NT2/D1 (cell line): ENCODE measurements at regions not wholly inside any gene's neighbourhood (a gene's known extent, or its start where the extent isn't known, plus 50 kb on each side); places are given as distances from the start of the nearest gene placed in this dataset.

Experiments used
- SUZ12 ChIP-seq: IDR thresholded peaks from 2 replicates; pipeline ENCODE4 v1.6.1; 2011; ENCODE audit not compliant: insufficient read length, insufficient read depth; ENCODE audit errors: extremely low read depth
- YY1 ChIP-seq: IDR thresholded peaks from 2 replicates; pipeline ENCODE4 v1.6.1; 2011; ENCODE audit not compliant: insufficient read length, insufficient read depth
- ZNF274 ChIP-seq: IDR thresholded peaks from 2 replicates; pipeline ENCODE4 v1.6.1; 2011; ENCODE audit warnings: mild to moderate bottlenecking, low read depth, low read length

GRCh38 chr15:47460795-47461573, 256.3 kb upstream of the SEMA6D start:
- TF ChIP-seq YY1, result no peak
- TF ChIP-seq SUZ12, result no peak
- TF ChIP-seq ZNF274, result no peak
